Fibroblast of upper back skin (primary cell): ENCODE measurements at regions not wholly inside any gene's neighbourhood (a gene's known extent, or its start where the extent isn't known, plus 50 kb on each side); places are given as distances from the start of the nearest gene placed in this dataset.
"Not testable (repeated sequence)": the region's sequence is repeated elsewhere in the genome, so short reads cannot be mapped to it uniquely, and the experiment has no call there.

Experiments used
- DNase-seq: peaks from one replicate; pipeline ENCODE4 v3.0.0-alpha.2; 2013

- DNase-seq, result no peak
Measured at GRCh38 chr2:8134473-8134932, 547.4 kb upstream of the ID2 start.

- DNase-seq, result no peak
Measured at GRCh38 chr2:8134985-8135682, 546.7 kb upstream of the ID2 start.

GRCh38 chr2:8137801-8138200 lies 544.1 kb upstream of the ID2 start:
- DNase-seq, result no peak

GRCh38 chr2:8138525-8138922 lies 543.3 kb upstream of the ID2 start:
- DNase-seq, result no peak

GRCh38 chr2:8138923-8139667 lies 542.8 kb upstream of the ID2 start:
- peak; percentile 27 for DNase-seq

- no peak for DNase-seq
Measured at GRCh38 chr2:8139668-8140200, 542.1 kb upstream of the ID2 start.

GRCh38 chr2:8141079-8141707 lies 540.7 kb upstream of the ID2 start:
- peak; percentile 10 for DNase-seq

GRCh38 chr2:8141780-8142179 lies 540.1 kb upstream of the ID2 start:
- DNase-seq, result peak; percentile 28

- DNase-seq, result peak; percentile 62
Measured at GRCh38 chr2:8142461-8142860, 539.4 kb upstream of the ID2 start.

GRCh38 chr2:8144131-8144631 lies 537.7 kb upstream of the ID2 start:
- DNase-seq, result no peak

GRCh38 chr2:8144785-8145184 lies 537.1 kb upstream of the ID2 start:
- peak; percentile 94 for DNase-seq

- not testable (repeated sequence) for DNase-seq
Measured at GRCh38 chr2:8145375-8145774, 536.5 kb upstream of the ID2 start.

GRCh38 chr2:8146132-8147005 lies 535.5 kb upstream of the ID2 start:
- DNase-seq, result no peak

- DNase-seq, result peak; percentile 87
Measured at GRCh38 chr2:8148260-8149006, 533.4 kb upstream of the ID2 start.

- no peak for DNase-seq
Measured at GRCh38 chr2:8149007-8149405, 532.9 kb upstream of the ID2 start.

GRCh38 chr2:8149985-8150539 lies 531.8 kb upstream of the ID2 start:
- DNase-seq, result peak; percentile 94

GRCh38 chr2:8151888-8152287 lies 530.0 kb upstream of the ID2 start:
- DNase-seq, result no peak

GRCh38 chr2:8152392-8153257 lies 529.2 kb upstream of the ID2 start:
- DNase-seq, result no peak

- DNase-seq, result no peak
Measured at GRCh38 chr2:8153258-8153718, 528.6 kb upstream of the ID2 start.

- no peak for DNase-seq
Measured at GRCh38 chr2:8154270-8154669, 527.6 kb upstream of the ID2 start.
